K562 (cell line): ENCODE measurements at regions not wholly inside any gene's neighbourhood (a gene's known extent, or its start where the extent isn't known, plus 50 kb on each side); places are given as distances from the start of the nearest gene placed in this dataset.

Experiments
- ATAC-seq: fragments of 200-7000 bp; cut with Tn5 transposase; 3 replicates; pipeline ENCODE4 v1.9.1; 2020; ENCODE audit warnings: moderate library complexity
- BruUV-seq: library from RNA; stranded (reverse); fragments of 400-500 nt; replicated peaks from 2 replicates; lab custom pipeline; 2021; lab: Mats Ljungman, UMichigan
- CTCF ChIA-PET: fragments of 300-600 bp; formaldehyde crosslinking; extraction: SDS; loops from one replicate; lab custom pipeline; 2021; ENCODE audit warnings: low intra/inter-chr PET ratio; lab: Yijun Ruan, JAX
- POLR2A ChIA-PET: fragments of 300-600, 350-650 bp; sonication (Branson Sonifier 250); formaldehyde crosslinking; extraction: SDS; loops from one replicate; lab custom pipeline; 2021; ENCODE audit warnings: antibody characterized with exemption, inconsistent platforms; lab: Yijun Ruan, JAX
- DNase-seq, 4 experiments: peaks; one replicate each; pipeline versions ENCODE4 v3.0.0 to v3.0.0-alpha.2; 2011 to 2018; ENCODE audit warnings: low spot score in 3 of 4, mixed read lengths in 3 of 4; ENCODE audit errors: extremely low read depth in 1 of 4
- FAIRE-seq: peaks from 2 replicates; lab custom pipeline; 2011; peaks lifted over from hg19 to GRCh38; lab: Jason Lieb, UNC
- H2AFZ ChIP-seq: 2 replicates; pipeline ENCODE4 v1.6.0; 2011; ENCODE audit warnings: low read depth, low read length, control low read depth, inconsistent platforms
- H3K27ac ChIP-seq: fragments of 200-600 bp; 3 replicates; pipeline ENCODE4 v1.8.0; 2011; ENCODE audit warnings: low read depth, mild to moderate bottlenecking, control low read depth, inconsistent platforms, low read length, moderate library complexity, mixed read lengths; ENCODE audit errors: extremely low read depth
- H3K27me3 ChIP-seq, 2 experiments: fragments of 300-600 bp in 1 of 2; 2 replicates in 1 of 2; 3 replicates in 1 of 2; pipeline versions ENCODE4 v1.6.0 to v1.8.0; 2011; ENCODE audit warnings: inconsistent platforms in 2 of 2, low read length in 2 of 2, mild to moderate bottlenecking in 1 of 2, mixed read lengths in 1 of 2, moderate library complexity in 1 of 2; ENCODE audit not compliant: control insufficient read depth in 2 of 2, insufficient read depth in 2 of 2
- H3K36me3 ChIP-seq: fragments of 300-600 bp; 3 replicates; pipeline ENCODE4 v1.8.0; 2011; ENCODE audit warnings: mild to moderate bottlenecking, low read length, inconsistent platforms; ENCODE audit not compliant: control insufficient read depth, insufficient read depth
- H3K4me1 ChIP-seq, 2 experiments: fragments of 200-600 bp in 1 of 2; replicated peaks in 1 of 2; 2 replicates in 1 of 2; 3 replicates in 1 of 2; pipeline versions ENCODE4 v1.5.1 to v1.8.0; 2011; ENCODE audit warnings: inconsistent platforms in 2 of 2, low read length in 2 of 2, mild to moderate bottlenecking in 1 of 2, mixed read lengths in 1 of 2, moderate library complexity in 1 of 2; ENCODE audit not compliant: control insufficient read depth in 2 of 2, insufficient read depth in 2 of 2
- H3K4me2 ChIP-seq: 2 replicates; pipeline ENCODE4 v1.6.1; 2011; ENCODE audit warnings: low read length, control low read depth, inconsistent platforms, mixed read lengths; ENCODE audit not compliant: insufficient read depth
- H3K4me3 ChIP-seq: fragments of 200-600 bp; sonication (generic), shearing (Covaris generic); 2 replicates; pipeline ENCODE4 v1.5.1; 2016; ENCODE audit warnings: control low read depth, inconsistent platforms
- H3K79me2 ChIP-seq: fragments of 200-600 bp; 3 replicates; pipeline ENCODE4 v1.8.0; 2011; ENCODE audit warnings: low read length, inconsistent platforms; ENCODE audit not compliant: control insufficient read depth, insufficient read depth
- H3K9ac ChIP-seq, 2 experiments: 2 replicates each; pipeline versions ENCODE4 v1.6.0 to v1.6.1; 2011; ENCODE audit warnings: low read depth in 2 of 2, low read length in 2 of 2, control low read depth in 1 of 2, inconsistent platforms in 1 of 2, mild to moderate bottlenecking in 1 of 2, mixed read lengths in 1 of 2; ENCODE audit not compliant: insufficient read depth in 1 of 2
- H3K9me1 ChIP-seq: one replicate; pipeline ENCODE4 v1.6.0; 2011; ENCODE audit warnings: inconsistent platforms, mild to moderate bottlenecking, low read length, moderate library complexity; ENCODE audit not compliant: control insufficient read depth, insufficient read depth
- H3K9me3 ChIP-seq: replicated peaks from 2 replicates; pipeline ENCODE4 v1.5.1; 2011; ENCODE audit warnings: low read depth, low read length, inconsistent platforms; ENCODE audit not compliant: control insufficient read depth, insufficient read depth
- H4K20me1 ChIP-seq: replicated peaks from 2 replicates; pipeline ENCODE4 v1.6.1; 2011; ENCODE audit warnings: low read length, inconsistent platforms, mixed read lengths; ENCODE audit not compliant: control insufficient read depth, insufficient read depth
- ARID1B ChIP-seq: fragments of 450-650 bp; IDR thresholded peaks from 2 replicates; pipeline ENCODE4 v1.6.1; 2016; ENCODE audit warnings: antibody characterized with exemption, mild to moderate bottlenecking, inconsistent platforms
- CBFA2T3 ChIP-seq: fragments of 450-650 bp; IDR thresholded peaks from 2 replicates; pipeline ENCODE4 v1.6.1; 2017
- HINFP ChIP-seq: fragments of 450-650 bp; conservative IDR thresholded peaks from 2 replicates; pipeline ENCODE4 v1.6.1; 2016; ENCODE audit warnings: missing genetic modification characterization, low read depth, mild to moderate bottlenecking, control low read depth, missing compliant biosample characterization
- KAT7 ChIP-seq: sonication (generic); formaldehyde crosslinking; IDR thresholded peaks from 2 replicates; pipeline ENCODE4 v1.8.0; 2022; ENCODE audit warnings: missing genetic modification reagents, mild to moderate bottlenecking, borderline replicate concordance
- MXI1 ChIP-seq: IDR thresholded peaks from 2 replicates; pipeline ENCODE4 v1.6.1; 2011; ENCODE audit warnings: low read depth, mild to moderate bottlenecking, improper control_type of control experiment, low read length
- SMARCE1 ChIP-seq: fragments of 450-650 bp; IDR thresholded peaks from 2 replicates; pipeline ENCODE4 v1.7.1; 2016; ENCODE audit warnings: mild to moderate bottlenecking
- TCF3 ChIP-seq: sonication (generic); formaldehyde crosslinking; IDR thresholded peaks from 2 replicates; pipeline ENCODE4 v1.4.0; 2020; ENCODE audit warnings: mild to moderate bottlenecking, missing genetic modification reagents
- TOE1 ChIP-seq, 2 experiments: fragments of 450-650 bp in 1 of 2; sonication (generic) in 1 of 2; formaldehyde crosslinking in 1 of 2; IDR thresholded peaks; 2 replicates each; pipeline versions ENCODE4 v1.7.1 to v1.8.0; 2016 to 2022; ENCODE audit warnings: borderline replicate concordance in 2 of 2, mild to moderate bottlenecking in 2 of 2, antibody characterized with exemption in 1 of 2, inconsistent platforms in 1 of 2, low read depth in 1 of 2, missing genetic modification reagents in 1 of 2, moderate library complexity in 1 of 2
- ZFP30 ChIP-seq: fragments of 250-450 bp; sonication (Bioruptor Pico); IDR thresholded peaks from 2 replicates; pipeline ENCODE4 v1.8.0; 2022; ENCODE audit warnings: moderate library complexity, mild to moderate bottlenecking, inconsistent platforms, borderline replicate concordance
- ZNF121 ChIP-seq: sonication (generic); formaldehyde crosslinking; conservative IDR thresholded peaks from 2 replicates; pipeline ENCODE4 v1.8.0; 2022; ENCODE audit warnings: missing genetic modification reagents
- ZNF23 ChIP-seq: fragments of 250-450 bp; sonication (Bioruptor Pico); IDR thresholded peaks from 2 replicates; pipeline ENCODE4 v1.4.0; 2020; ENCODE audit warnings: mild to moderate bottlenecking
- WGBS: fragments of 100-300 bp; shearing (Covaris generic); methylation state at CpG from one replicate; pipeline ENCODE4 v1.1.6; 2016; ENCODE audit warnings: low coverage, mixed read lengths; ENCODE audit not compliant: insufficient coverage; ENCODE audit errors: missing lambda C conversion rate; 5-methylcytosine and 5-hydroxymethylcytosine counted together
- in situ Hi-C: fragments of 300-500 bp; cut with MboI; formaldehyde crosslinking; loops from 4 replicates; pipeline ENCODE4 v1.15.0; 2018; ENCODE audit warnings: inconsistent platforms, mixed read lengths
- intact Hi-C: fragments of 100-400 bp; cut with micrococcal nuclease; formaldehyde crosslinking; loops from 2 replicates; pipeline ENCODE4 v1.14.2; 2022

GRCh38 chr19:29881386-29881785, 60.7 kb upstream of the URI1 start (continued):
- TF ChIP-seq ZNF23, result no peak
- TF ChIP-seq SMARCE1, result peak; percentile 13; the same call in 1 of the 2 replicates
- TF ChIP-seq TCF3, result peak; percentile 39; the same call in 1 of the 2 replicates
- peak; percentile 47 for TF ChIP-seq CBFA2T3
- TF ChIP-seq ARID1B, result peak; percentile 16; the same call in 1 of the 2 replicates
- no peak for TF ChIP-seq ZNF121
- TF ChIP-seq, all 486 proteins: peak for 14

- CTCF ChIA-PET, result no interaction called here
- H3K27me3 ChIP-seq, result peaks cover 10 to 57% of the 10 kb centered on the region in 2 experiments; a peak in 4 of 5 replicates
These were observed 59.3 kb upstream of the URI1 start for GRCh38 chr19:29882719-29883105.

More at GRCh38 chr19:29882719-29883105, 59.3 kb upstream of the URI1 start:
- TF ChIP-seq MXI1 (no peak), KAT7 (no peak), HINFP (no peak), TOE1 (IDR thresholded peaks at IDR 0.05; ENCODE audit: borderline replicate concordance) (no peak), TOE1 (CRISPR knock-in tag; IDR thresholded peaks at IDR 0.05; ENCODE audit: borderline replicate concordance, low read depth) (no peak), ZFP30 (CRISPR knock-in tag) (no peak)
- Histone ChIP-seq H3K27ac (no peak overlapping the region), H3K79me2 (no peaks in the 10 kb centered on the region), H4K20me1 (peaks cover 10% of the 10 kb centered on the region; the same call in 1 of the 2 replicates), H3K36me3 (no peaks in the 10 kb centered on the region), H3K9me1 (peaks cover 5% of the 10 kb centered on the region), H3K4me3 (no peak overlapping the region), H3K4me1 (peaks cover 6 to 26% of the 10 kb centered on the region in 2 experiments), H3K9ac (no peak overlapping the region), H3K9me3 (no peaks in the 10 kb centered on the region), H3K4me2 (no peak overlapping the region), H2AFZ (no peak overlapping the region)
- BruUV-seq, result no TSS peak
- POLR2A ChIA-PET, result interaction anchor here (1.4 kb wide), 2 partner anchors 10 to 114 kb away, joined by 4 to 6 read pairs; no protein-coding TSS in a partner anchor
- no peak for ATAC-seq
- FAIRE-seq, result no peak
- WGBS, result 33% methylated on average over 7 of the region's 13 CpGs
- in situ Hi-C loops, result no loop called here
- no peak for DNase-seq
- intact Hi-C loops, result loop anchor here (10.0 kb wide), 1 partner anchor 102 kb away; no protein-coding TSS in a partner anchor
